IPS DF 6.9 (cell line): ENCODE measurements at regions not wholly inside any gene's neighbourhood (a gene's known extent, or its start where the extent isn't known, plus 50 kb on each side); places are given as distances from the start of the nearest gene placed in this dataset.

Experiments
- DNase-seq: peaks from one replicate; pipeline ENCODE4 v3.0.0-alpha.2; 2013; ENCODE audit warnings: low read depth, low spot score
- H3K27ac ChIP-seq: one replicate; pipeline ENCODE4 v1.5.1; 2013; ENCODE audit warnings: low read length, control low read depth
- H3K27me3 ChIP-seq: 2 replicates; pipeline ENCODE4 v1.6.1; 2013; ENCODE audit warnings: mild to moderate bottlenecking, low read length; ENCODE audit not compliant: control insufficient read depth, insufficient read depth
- H3K36me3 ChIP-seq: 2 replicates; pipeline ENCODE4 v1.6.1; 2013; ENCODE audit warnings: low read length; ENCODE audit not compliant: control insufficient read depth, insufficient read depth
- H3K4me1 ChIP-seq: 2 replicates; pipeline ENCODE4 v1.6.1; 2013; ENCODE audit warnings: low read length; ENCODE audit not compliant: control insufficient read depth, insufficient read depth
- H3K4me3 ChIP-seq: 2 replicates; pipeline ENCODE4 v1.5.1; 2013; ENCODE audit warnings: mild to moderate bottlenecking, low read length
- H3K9me3 ChIP-seq: 2 replicates; pipeline ENCODE4 v1.6.1; 2013; ENCODE audit warnings: low read length, inconsistent platforms; ENCODE audit not compliant: control insufficient read depth, insufficient read depth
- WGBS: extraction: QIAGEN DNeasy Blood & Tissue Kit; methylation state at CpG from one replicate; pipeline ENCODE4 v1.1.7; 2013; ENCODE audit warnings: mixed read lengths, missing lambda C conversion rate; ENCODE audit not compliant: insufficient read length, insufficient coverage; 5-methylcytosine and 5-hydroxymethylcytosine counted together

- H3K9me3 ChIP-seq, result no peaks in the 10 kb centered on the region
- no peaks in the 10 kb centered on the region for H3K27me3 ChIP-seq
- H3K4me3 ChIP-seq, result no peak overlapping the region
- no peaks in the 10 kb centered on the region for H3K36me3 ChIP-seq
- no CpG with 5 or more reads among the region's 3 CpGs for WGBS
- no peak for DNase-seq
- H3K27ac ChIP-seq, result no peak overlapping the region
- H3K4me1 ChIP-seq, result no peaks in the 10 kb centered on the region
Observed at GRCh38 chr10:6674291-6674690, 94.2 kb upstream of the PRKCQ start.

- no peak for DNase-seq
- Histone ChIP-seq H3K4me3 (no peak overlapping the region), H3K4me1 (no peaks in the 10 kb centered on the region), H3K9me3 (no peaks in the 10 kb centered on the region), H3K27ac (no peak overlapping the region), H3K36me3 (no peaks in the 10 kb centered on the region), H3K27me3 (no peaks in the 10 kb centered on the region)
- whole genome bisulfite sequencing, result no CpG with 5 or more reads among the region's 6 CpGs
Observed at GRCh38 chr10:6671976-6672375, 91.9 kb upstream of the PRKCQ start.

GRCh38 chr10:6669269-6669859 is 89.3 kb upstream of the PRKCQ start:
- no peak for DNase-seq
- no peak overlapping the region for H3K27ac ChIP-seq

GRCh38 chr10:6667679-6668270 is 87.7 kb upstream of the PRKCQ start:
- no CpG with 5 or more reads among the region's 10 CpGs for WGBS
- Histone ChIP-seq H3K27ac (no peak overlapping the region), H3K9me3 (no peaks in the 10 kb centered on the region)

More at GRCh38 chr10:6669269-6669859, 89.3 kb upstream of the PRKCQ start:
- H3K4me3 ChIP-seq, result no peak overlapping the region
- WGBS, result no CpG with 5 or more reads among the region's 5 CpGs
- H3K4me1 ChIP-seq, result no peaks in the 10 kb centered on the region
- no peaks in the 10 kb centered on the region for H3K36me3 ChIP-seq
- H3K27me3 ChIP-seq, result no peaks in the 10 kb centered on the region
- no peaks in the 10 kb centered on the region for H3K9me3 ChIP-seq

GRCh38 chr10:6667150-6667549 is 87.1 kb upstream of the PRKCQ start:
- H3K4me3 ChIP-seq, result no peak overlapping the region
- WGBS, result no CpG with 5 or more reads among the region's 4 CpGs
- H3K27me3 ChIP-seq, result no peaks in the 10 kb centered on the region
- DNase-seq, result no peak
- H3K36me3 ChIP-seq, result no peaks in the 10 kb centered on the region
- H3K4me1 ChIP-seq, result no peaks in the 10 kb centered on the region
- H3K27ac ChIP-seq, result no peak overlapping the region
- H3K9me3 ChIP-seq, result no peaks in the 10 kb centered on the region

More at GRCh38 chr10:6667679-6668270, 87.7 kb upstream of the PRKCQ start:
- no peak for DNase-seq
- Histone ChIP-seq H3K4me3 (no peak overlapping the region), H3K4me1 (no peaks in the 10 kb centered on the region), H3K36me3 (no peaks in the 10 kb centered on the region), H3K27me3 (no peaks in the 10 kb centered on the region)

GRCh38 chr10:6665847-6666246 is 85.8 kb upstream of the PRKCQ start:
- no CpG with 5 or more reads among the region's 6 CpGs for WGBS
- Histone ChIP-seq H3K4me1 (no peaks in the 10 kb centered on the region), H3K27me3 (no peaks in the 10 kb centered on the region), H3K4me3 (no peak overlapping the region), H3K9me3 (no peaks in the 10 kb centered on the region), H3K27ac (no peak overlapping the region), H3K36me3 (no peaks in the 10 kb centered on the region)
- no peak for DNase-seq

GRCh38 chr10:6660460-6660859 is 80.4 kb upstream of the PRKCQ start:
- no peak overlapping the region for H3K4me3 ChIP-seq
- no peaks in the 10 kb centered on the region; the same call in 1 of the 2 replicates for H3K9me3 ChIP-seq
- H3K4me1 ChIP-seq, result no peaks in the 10 kb centered on the region
- no peak overlapping the region for H3K27ac ChIP-seq
- no peak for DNase-seq
- no peaks in the 10 kb centered on the region; the same call in 1 of the 2 replicates for H3K27me3 ChIP-seq
- WGBS, result no CpG with 5 or more reads among the region's 2 CpGs
- no peaks in the 10 kb centered on the region for H3K36me3 ChIP-seq

- Histone ChIP-seq H3K27ac (no peak overlapping the region), H3K4me3 (no peak overlapping the region), H3K27me3 (no peaks in the 10 kb centered on the region; the same call in 1 of the 2 replicates), H3K9me3 (no peaks in the 10 kb centered on the region; the same call in 1 of the 2 replicates), H3K36me3 (no peaks in the 10 kb centered on the region), H3K4me1 (no peaks in the 10 kb centered on the region)
- no peak for DNase-seq
Observed at GRCh38 chr10:6659451-6659850, 79.4 kb upstream of the PRKCQ start.

- DNase-seq, result no peak
- Histone ChIP-seq H3K27me3 (no peaks in the 10 kb centered on the region; the same call in 1 of the 2 replicates), H3K9me3 (no peaks in the 10 kb centered on the region; the same call in 1 of the 2 replicates), H3K4me1 (no peaks in the 10 kb centered on the region), H3K27ac (no peak overlapping the region), H3K36me3 (no peaks in the 10 kb centered on the region), H3K4me3 (no peak overlapping the region)
- WGBS, result no CpG with 5 or more reads among the region's 1 CpG
Observed at GRCh38 chr10:6657669-6658068, 77.6 kb upstream of the PRKCQ start.

GRCh38 chr10:6657196-6657595 is 77.1 kb upstream of the PRKCQ start:
- H3K36me3 ChIP-seq, result no peaks in the 10 kb centered on the region
- H3K4me3 ChIP-seq, result no peak overlapping the region
- H3K27me3 ChIP-seq, result no peaks in the 10 kb centered on the region; the same call in 1 of the 2 replicates
- H3K4me1 ChIP-seq, result no peaks in the 10 kb centered on the region
- no CpG with 5 or more reads among the region's 2 CpGs for WGBS
- DNase-seq, result no peak
- no peak overlapping the region for H3K27ac ChIP-seq
- H3K9me3 ChIP-seq, result no peaks in the 10 kb centered on the region; the same call in 1 of the 2 replicates

- no peak overlapping the region for H3K27ac ChIP-seq
- H3K9me3 ChIP-seq, result no peaks in the 10 kb centered on the region; the same call in 1 of the 2 replicates
- no peak for DNase-seq
- no CpG with 5 or more reads among the region's 2 CpGs for WGBS
- 0 out of 2 replicates have a peak, but pooled peaks cover 2% of the 10 kb centered on the region for H3K4me1 ChIP-seq
- no peak overlapping the region for H3K4me3 ChIP-seq
- H3K27me3 ChIP-seq, result no peaks in the 10 kb centered on the region; the same call in 1 of the 2 replicates
- H3K36me3 ChIP-seq, result no peaks in the 10 kb centered on the region
Observed at GRCh38 chr10:6654571-6654970, 74.5 kb upstream of the PRKCQ start.
